HG03097 (cell line): ENCODE measurements at regions not wholly inside any gene's neighbourhood (a gene's known extent, or its start where the extent isn't known, plus 50 kb on each side); places are given as distances from the start of the nearest gene placed in this dataset.

Experiments used
- ATAC-seq: cut with Tn5 transposase; IDR thresholded peaks from one replicate; pipeline ENCODE4 v1.9.1; 2021; ENCODE audit not compliant: unreplicated experiment, low FRiP score

GRCh38 chr22:48838846-48839730, 988.6 kb downstream of the BRD1 start:
- no peak for ATAC-seq

GRCh38 chr22:48838376-48838775, 989.3 kb downstream of the BRD1 start:
- ATAC-seq = no peak

- ATAC-seq = no peak
Measured at GRCh38 chr22:48837341-48837935, 990.2 kb downstream of the BRD1 start.

- ATAC-seq = no peak
Measured at GRCh38 chr22:48836673-48837340, 990.9 kb downstream of the BRD1 start.

- ATAC-seq = no peak
Measured at GRCh38 chr22:48835857-48836672, 991.6 kb downstream of the BRD1 start.

DNA sequence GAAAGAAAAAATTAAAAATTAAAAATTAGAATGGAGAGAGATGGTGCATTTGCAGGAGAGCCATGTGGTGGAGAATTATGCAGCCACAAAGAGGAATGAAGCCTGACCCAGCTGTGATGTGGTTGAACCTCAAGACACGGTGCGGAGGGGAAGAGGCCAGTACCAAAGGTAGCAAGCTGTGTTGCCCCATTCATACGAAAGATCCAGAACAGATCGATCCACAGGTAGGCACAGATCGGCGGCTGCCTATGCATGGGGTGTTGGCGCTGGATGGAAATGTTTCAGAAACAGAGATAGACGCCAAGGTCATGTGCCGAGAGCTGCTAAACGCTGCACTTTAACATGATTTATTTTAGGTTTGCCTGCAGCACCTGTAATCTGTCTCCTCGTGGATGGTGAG, 992.3 kb downstream of the BRD1 start:
- no peak for ATAC-seq

DNA sequence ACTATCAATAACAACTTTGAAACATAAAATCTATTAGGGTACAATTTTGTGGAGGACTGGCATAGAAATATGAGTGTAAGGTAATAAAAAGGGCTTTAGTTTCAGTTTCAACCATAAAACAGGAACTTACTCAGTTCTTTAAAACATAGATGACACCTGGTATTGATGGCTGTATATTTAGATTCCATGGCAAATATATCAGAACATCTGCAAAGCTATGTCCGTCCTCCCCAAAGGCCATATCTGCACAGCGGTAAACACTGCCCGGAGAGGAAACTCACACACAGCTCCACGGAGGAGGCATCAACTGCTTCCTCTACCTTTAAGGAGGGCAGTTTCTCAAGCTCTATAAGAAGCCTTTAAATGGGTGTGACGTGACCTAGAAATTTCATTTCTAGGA, 993.3 kb downstream of the BRD1 start:
- no peak for ATAC-seq

- ATAC-seq = no peak
Measured at GRCh38 chr22:48832592-48832991, 995.1 kb downstream of the BRD1 start.

- no peak for ATAC-seq
Measured at GRCh38 chr22:48829908-48830307, 997.8 kb downstream of the BRD1 start.

DNA sequence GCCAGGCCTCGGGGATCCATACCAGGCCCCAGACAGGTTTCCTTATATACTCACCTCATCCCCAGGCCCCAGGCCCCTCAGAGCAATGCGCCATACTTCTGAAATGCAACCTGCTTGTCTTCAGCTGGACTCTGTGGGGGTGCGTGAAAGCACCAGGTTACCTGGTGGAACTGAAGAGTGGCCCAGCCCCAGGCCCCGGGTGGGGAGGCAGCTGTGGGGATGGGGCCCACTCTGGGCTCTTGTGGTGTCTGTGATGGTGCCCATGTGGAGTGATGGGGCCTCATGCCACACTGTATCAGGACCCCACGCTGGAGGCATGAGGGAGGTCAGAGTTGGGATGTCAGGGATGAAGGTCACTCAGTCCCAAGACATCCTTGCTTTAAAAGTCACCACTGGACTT, 999.0 kb downstream of the BRD1 start:
- no peak for ATAC-seq

DNA sequence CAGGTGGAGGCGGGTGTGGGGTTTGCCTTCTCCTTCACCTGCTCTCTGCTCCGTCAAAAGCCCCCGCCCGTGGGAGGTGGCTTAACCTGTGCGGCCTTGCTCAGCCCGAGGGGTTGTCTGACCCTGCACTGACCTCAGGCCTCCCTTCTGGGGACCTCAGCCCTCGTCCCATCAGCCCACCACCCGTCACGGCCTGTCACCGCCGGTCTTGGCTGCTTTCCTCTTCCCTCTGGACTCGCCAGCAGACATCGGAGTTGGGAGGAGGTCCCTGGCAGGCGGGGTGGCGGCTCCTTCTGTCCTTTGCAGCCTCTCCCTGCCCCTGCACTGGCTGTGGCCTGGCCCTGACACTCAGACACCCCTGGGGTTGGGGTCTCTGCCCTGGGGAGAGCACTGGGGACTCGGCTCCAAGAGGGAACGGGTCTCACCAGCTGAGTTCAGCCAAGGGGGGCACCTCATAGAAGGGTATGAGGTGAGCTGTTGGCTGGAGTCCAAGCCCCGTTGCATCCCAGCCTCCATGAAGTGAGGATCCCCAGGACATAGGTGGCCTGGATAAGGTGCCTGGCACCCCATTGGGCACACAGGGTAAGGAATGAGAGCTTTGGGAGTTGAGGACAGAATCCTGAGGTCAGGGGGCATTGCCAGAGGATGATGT, 999.6 kb downstream of the BRD1 start:
- no peak for ATAC-seq

- no peak for ATAC-seq
Measured at GRCh38 chr22:48827268-48827846, 1000.3 kb downstream of the BRD1 start.

DNA sequence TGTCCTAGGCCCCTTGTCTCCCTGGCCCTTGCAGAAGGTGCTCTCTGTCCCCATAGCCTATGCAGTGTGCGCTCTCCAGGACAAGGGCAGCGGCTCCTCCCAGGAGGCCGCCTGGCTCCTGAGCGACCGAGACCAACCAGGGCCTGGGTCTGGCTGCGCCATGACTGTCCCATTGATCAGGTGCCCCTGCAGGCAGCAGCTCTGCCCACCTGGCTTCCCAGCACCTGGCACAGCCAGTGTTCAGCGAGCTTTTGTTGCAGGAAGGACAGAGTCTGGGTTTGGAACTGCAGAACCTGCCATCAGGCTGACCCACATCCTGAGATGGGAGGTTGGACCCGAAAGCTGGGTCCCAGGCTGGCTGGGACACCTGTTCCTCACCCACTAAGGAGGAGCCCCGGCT, 1001.1 kb downstream of the BRD1 start:
- ATAC-seq = no peak

- no peak for ATAC-seq
Measured at GRCh38 chr22:48825802-48826520, 1001.7 kb downstream of the BRD1 start.

DNA sequence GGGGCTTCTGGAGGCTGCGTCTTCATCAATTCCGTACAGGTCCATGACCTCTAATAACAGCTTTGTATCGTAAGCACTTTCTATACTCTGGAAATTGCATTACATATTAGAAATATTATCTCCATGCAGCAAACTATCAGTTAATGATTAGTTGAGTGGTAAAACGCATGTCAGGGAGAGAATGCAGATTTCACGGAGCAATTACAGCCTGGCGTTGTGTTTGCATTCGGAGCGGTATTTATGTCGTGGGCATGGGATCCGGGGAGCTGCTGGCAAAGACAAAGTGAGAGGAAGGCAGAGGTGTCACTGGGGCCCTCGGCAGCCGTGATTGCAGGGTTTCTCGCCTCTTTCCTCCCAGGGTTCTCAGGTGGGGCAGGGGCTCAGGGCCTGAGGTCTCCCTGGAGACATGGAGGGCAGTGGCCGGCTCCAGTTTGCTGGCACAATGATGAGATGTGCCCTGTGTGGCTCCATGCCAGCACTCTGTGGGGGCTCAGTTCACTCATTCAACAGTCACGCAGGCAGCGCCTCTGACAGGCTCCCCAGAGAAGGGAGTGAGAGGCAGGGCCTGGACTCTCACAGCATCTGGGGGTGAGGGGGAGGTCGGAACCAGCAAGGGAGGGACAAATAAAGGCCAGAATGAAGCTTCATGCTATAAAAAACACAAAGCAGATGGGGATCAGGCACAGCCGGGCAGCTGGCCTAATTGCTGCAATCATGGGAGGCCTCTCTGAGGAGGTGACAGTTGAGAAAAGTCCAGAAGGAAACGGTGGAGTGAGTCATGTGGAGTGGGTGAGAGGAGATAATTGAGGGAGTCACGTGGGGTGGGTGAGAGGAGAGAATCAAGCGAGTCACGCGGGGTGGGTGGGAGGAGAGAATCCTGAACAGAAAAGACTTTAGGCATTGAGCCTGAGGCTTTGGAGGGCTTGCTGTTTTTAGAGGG, 1002.7 kb downstream of the BRD1 start:
- no peak for ATAC-seq

DNA sequence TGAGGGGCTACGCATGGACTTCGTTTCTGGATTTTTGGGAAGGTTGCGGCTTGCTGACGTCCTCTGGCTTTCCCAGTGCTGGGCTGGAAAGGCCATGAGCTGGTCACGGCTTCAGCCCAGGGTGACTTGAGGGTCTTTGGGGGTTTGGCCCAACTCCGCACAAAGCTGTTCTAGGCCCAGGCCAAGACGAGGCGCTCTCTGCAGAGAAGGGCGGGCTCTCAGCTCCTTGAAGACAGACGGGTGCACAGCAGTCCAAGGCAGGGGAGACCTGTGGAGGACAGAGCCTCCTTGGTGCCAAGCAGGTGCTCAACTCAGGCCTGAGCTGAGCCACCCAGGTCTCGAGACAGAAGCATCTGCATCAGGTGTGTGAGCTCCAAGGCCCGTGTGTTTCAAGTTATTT, 1003.7 kb downstream of the BRD1 start:
- no peak for ATAC-seq

DNA sequence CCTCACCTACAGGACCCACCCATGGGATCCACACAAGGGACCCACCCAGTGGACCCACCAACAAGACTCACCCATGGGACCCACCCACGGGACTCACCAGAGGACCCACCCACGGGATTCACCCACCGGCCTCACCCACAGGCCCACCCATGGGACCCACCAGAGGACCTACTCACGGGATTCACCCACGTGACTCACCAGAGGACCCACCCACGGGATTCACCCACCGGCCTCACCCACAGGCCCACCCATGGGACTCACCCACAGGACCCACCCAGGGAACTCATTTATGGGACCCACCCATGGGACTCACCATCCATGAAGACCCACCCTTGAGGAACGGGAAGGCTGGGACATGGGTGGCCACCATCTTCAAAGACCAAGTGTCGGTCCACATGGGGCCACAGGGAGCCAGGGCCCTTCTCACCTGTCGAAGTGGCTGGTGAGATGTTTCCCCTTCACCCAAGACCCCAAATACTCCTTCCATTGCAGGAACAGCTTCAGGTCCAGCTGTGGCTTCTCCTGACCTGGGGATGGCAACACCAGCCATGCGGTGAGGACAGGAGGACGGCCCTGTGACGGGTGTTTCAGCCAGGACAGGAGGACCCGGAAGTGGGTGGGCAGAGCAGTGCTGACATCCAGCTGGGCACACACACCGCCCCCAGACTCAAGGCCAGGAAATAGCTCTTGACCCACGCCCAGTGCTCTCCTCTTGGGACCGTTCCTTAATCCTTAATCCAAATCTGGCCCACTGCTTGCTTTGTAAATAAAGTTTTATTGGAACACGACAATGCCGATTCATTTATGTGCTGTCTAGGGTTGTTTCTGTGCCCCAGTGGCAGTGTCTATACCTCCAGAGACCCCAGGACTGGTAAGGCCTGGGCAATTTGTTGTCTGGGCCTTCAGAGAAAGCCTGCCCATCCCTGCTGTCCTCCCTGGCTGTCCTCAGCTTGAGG, 1005.1 kb downstream of the BRD1 start:
- ATAC-seq = no peak
